ENCODE measurements at regions not wholly inside any gene's neighbourhood (a gene's known extent, or its start where the extent isn't known, plus 50 kb on each side); places are given as distances from the start of the nearest gene placed in this dataset.
"Not testable (repeated sequence)": the region's sequence is repeated elsewhere in the genome, so short reads cannot be mapped to it uniquely, and the experiment has no call there.

DNA sequence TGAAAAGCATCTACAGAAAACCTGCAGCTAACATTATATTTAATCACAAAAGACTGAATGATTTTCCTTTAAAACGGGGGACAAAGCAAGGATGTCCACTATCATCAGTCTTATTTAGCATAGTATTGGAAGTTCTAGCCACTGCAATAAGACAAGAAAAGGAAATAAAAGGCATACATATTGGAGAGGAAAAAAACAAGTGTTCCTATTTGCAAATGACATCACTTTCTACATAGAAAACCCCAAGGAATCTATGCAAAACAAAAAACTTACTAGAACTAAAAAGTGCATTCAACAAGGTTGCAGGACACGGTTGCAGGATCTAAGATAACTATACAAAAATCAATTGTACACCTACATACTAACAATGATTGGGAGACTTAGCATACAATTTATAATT, 101.6 kb upstream of the MEF2A start:
- DNase-seq, result no peak

DNA sequence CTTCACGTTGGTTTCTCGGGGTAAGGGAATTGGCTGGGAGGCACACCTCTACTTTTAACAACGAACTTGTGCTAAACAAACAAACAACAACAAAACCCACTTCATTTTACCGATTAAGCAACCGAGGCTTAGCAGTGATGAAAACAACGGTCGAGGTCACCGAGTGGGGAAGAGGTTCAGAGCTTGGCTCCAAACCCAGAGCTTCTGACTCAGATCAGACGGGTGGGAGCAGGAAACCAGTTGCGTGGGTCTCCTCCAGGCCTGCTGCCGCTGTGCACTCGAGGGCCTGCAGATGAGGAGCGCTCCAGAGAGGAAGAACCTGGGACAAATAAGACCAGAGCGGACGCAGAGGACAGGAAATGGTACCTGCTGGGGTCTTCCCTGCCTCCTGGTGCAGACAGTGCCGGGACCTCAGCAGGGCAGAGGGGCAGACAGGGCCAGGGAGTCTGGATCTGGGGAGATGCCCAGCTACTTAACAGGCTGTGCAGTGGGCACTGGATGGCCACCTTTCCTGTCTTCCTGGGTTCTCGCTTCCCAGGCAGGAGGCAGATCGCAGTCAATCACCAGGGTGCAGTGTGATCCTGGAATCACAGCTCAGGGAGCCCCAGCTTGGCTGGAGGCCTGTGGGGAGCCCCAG, 99.0 kb upstream of the MEF2A start:
- no peak for DNase-seq

DNA sequence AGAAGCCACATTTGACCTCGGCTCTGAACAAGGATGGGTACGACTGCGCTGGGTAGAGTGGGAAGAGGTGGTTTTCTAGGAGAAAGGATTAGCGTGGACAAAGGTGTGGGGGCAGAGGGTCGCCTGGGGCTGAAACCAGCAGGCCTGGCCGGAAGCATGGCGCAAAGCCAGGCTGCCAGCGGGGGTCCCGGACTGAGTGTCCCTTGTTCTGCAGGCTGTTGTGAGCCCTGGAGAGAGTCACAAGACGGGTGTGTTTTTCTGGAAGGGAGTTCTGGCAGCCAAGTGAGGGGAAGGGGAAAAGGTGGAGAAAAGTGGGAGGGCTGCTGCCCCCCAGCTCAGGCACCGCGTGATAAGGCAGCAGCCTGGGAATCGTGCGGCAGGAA, 98.5 kb upstream of the MEF2A start:
- DNase-seq, result no peak

DNA sequence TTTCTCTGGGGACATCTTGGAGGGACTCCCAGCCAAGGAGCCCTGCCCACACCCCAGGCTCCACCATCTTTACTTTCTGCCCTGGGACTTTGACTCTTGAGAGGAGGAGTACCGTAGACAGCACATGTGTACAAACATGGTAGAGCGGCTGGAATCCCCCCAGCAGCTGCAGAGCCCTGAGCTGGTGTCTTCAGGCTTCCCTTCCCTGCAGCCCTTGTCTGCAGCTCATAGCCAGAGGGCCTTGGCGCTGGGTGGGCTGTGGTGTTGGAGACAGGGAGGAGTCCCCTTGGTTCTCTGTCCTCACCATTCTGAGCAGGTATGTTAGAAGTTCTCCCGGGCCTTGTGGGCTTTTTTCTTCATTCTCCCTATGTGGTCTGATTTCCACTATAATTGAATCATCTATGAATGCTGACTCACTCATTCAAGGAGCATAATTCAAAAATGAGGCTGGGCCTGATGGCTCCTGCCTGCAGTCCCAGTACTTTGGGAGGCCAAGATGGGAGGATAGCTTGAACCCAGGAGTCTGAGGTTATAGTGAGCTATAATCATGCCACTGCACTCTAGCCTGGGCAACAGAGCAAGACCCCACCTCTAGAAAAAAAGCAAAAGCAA, 97.8 kb upstream of the MEF2A start:
- no peak for DNase-seq

DNA sequence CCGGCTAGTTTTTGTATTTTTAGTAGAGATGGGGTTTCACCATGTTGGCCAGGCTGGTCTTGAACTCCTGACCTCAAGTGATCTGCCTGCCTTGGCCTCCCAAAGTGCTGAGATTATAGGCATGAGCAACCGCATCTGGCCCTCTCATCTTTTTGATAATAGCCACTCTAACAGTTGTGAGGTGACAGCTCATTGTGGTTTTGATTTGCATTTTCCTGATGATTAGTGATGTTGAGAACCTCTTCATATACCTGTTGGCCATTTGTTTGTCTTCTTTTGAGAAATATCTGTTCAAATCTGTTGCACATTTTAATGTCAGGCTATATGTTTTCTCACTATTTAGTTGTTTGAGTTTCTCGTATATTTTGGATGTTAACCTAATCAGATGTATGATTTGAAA, 95.6 kb upstream of the MEF2A start:
- not testable (repeated sequence) for DNase-seq

DNA sequence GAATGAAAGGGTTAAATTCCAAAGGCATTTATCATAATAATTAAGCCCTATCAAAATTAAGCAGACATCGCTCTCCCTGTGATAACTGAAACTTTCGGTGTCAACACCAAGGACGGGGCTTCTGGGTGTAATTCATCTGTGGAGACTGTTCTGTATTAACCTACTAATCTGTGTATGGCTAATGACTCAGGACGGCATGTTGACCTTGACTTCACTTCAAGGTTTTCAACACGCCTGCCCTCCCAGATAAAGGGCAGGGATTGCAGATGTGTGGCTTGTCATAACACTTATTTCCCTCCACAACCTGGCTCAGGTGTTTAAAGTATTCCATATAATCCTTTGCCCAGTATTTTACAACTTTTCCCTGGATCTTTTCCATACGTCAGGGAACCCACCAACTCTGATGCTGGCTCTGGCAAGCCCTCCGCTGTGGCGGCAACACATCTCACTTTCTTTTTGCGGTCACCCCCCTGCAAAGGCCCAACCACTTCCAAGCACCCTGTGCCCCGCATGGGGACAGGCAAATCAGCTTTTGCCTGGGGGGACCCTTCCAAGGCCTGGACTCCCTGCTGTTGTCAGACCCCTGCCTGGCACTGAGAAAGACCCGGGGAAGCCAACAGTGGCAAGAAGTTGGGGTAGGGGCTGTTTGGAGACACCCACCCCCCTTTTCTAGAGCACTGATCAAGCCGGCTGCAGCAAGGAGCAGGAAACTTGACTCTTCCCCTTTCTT, 93.2 kb upstream of the MEF2A start:
- DNase-seq, result no peak

DNA sequence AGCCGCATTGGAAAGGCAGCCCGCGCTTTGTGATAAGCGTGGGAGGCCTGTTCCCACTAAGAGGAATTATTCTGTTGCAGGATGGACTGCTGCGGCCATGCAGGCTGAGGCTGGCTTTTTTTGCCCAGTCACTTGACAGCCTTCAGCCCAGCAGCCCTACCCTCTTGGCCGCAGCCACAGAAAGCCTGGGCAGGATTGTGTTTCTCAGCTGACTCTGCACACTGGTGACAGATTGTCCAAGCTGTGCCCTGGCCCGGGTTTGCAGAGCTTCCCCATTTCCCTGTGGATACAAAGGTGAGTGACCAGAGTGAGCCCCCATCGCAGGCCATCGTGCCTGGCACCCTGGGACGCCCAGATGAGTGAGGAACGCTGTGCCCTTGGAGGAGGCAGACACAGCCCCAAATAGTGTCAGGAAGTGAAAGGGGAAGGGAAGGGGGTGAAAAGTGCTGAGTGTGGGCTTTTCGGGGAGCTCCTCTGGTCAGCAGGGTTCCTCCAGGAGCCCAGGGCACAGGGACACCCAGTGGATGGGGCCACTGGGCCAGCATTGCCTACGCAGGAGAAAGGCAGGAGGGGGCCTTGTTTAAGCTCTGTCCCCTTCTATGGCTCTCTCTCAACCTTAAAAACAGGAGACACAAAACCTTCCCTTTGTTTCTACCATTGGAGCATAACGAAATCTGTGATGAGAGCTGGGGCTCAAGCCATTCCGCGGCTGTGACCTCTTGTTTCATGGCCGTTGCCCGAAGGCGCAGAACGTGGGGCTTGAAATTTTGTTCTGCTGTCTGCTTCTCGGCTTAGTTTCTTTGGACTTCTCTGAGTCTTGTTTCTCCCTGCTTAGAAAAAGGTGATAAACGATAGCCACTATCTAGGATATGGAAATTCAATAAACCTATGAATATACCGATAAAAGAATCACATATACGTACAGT, 91.5 kb upstream of the MEF2A start:
- no peak for DNase-seq

DNA sequence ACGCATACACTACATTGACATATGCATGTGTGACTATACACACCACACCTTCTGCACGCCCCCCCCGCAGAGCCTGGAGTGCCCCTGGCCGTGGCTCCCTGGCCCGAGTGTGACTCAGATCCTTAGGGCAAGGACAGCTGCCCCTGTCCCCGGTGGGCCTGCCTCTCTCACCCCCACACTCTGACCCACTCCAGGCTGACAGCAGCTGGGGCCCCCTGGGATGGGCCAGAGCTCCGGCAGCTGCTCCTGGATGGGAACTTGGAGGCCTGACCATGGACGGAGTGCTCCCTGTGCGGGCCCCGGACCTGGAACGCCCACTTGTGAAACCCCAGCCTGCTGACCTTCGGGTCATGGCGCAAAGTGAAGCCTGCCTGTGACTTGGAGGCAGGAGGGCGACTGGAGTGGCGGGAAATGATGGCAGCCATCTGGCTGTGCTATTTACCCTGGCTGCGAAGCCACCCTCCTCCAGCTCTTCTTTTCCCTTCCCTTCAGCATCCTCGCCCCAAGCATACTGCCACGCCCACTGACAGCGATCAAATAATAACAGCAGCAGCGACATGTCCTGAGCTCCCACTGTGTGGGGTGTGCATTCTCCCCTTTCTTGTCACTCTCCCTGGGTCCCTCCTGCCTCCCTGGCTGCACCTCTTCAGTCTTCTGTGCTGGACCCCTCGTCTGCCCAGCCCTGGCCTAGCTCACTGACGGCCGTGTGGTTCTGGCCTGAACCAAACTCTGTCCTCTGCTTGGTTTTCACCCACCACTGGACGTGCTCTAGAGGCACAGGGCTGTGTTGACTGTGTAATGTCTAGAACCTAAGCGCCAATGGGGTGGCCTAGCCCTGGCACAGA, 90.7 kb upstream of the MEF2A start:
- no peak for DNase-seq

DNA sequence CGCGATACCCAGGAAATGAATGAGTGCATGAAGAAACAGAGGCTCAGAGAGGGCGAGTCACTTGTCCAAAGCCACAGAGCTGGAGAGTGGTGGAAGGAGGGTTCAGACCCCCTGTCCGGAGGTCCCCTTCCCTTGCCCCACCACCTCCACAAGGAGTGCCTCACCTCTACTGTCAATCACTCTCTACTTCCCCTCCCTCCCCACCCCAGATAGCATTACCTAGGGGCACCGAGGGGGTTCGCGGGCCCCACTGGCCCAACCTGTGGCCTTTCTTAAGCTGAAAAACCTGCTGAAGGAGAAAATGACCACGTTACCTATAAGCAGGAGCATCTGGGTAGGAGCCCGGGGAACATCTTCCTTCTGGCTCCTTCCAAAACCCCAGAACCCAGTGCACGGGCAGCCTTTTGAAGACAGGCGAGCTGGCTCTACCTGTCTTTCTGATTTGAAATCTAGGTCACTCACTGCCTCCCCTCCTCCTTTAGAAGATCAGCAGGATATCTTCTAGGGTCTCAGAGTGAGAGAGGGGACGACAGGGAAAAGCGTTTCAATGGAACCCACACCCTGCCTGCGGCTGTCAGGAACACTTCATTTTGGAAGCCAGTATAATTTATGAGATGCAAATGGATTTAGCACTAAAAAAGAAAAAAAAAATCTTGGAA, 89.9 kb upstream of the MEF2A start:
- DNase-seq, result no peak

DNA sequence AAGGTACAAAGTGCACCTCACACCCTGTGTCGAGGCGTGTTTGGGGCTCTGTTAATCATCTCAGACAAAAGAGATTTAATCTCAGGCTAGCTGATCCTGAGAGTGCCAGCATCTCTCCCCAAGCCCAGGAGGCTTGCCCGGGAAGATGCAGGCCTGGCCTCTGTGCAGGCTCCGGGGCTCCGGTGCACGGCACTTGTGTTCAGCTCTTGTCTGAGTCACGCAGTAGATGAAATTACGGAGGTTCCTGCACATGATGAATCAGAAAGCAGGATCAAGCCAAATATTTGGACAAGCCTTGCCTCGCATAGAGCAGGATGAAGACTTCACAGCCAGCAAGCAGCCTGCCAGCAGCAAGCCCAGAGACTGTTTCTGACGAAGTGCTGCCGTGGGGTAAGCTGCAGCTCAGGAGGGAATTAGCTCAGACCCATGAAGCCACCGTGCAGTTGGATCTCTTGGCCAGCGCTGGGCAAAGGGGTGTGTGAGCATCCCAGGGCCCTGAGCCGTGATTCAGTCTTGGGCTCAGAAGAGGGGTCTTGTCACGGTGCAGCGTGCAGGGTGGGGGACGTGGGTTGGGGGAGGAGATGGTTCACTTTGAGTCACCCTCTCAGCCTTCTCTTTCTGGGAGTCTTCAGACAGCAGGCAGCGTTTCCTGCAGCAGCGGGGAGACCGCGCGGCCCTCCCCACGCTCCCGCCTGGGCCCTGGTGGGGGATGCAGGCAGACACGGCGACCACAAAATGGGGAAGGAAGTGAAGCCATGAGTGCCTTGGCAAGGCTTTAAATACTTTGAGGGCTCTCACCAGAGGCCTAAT, 89.2 kb upstream of the MEF2A start:
- DNase-seq, result peak; percentile 72 to 74

DNA sequence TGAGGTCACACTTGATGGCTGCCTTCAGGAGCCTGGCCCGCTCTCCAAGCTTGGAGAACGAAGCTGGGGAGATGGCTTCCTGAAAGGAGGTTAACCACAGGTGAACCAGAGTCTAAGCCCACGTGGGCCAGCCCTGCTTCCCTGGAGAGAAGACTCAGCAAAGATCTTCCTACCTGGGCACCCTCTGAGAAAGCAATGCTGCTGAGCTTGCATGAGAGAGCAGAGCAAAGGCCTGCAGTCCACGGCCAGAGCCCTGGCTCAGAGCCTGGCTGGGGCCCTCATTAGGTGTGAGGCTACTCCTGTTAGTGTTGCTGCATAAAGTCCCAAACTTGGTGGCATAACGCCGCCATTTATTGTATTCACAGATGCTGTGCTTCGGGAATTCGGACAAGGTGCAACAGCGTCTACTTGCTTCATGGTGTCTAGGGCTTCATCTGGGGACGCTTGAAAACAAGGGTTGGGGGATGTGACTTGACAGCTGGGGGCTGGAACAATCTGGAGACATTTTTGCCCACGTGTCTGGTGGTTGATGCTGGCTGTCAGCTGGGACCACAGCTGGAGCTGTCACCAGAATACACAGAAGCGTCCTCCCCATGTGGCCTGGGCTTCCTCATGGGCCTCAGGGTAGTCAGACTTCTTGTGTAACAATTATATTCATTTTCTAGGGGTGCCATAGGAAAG, 87.9 kb upstream of the MEF2A start:
- DNase-seq, result no peak

DNA sequence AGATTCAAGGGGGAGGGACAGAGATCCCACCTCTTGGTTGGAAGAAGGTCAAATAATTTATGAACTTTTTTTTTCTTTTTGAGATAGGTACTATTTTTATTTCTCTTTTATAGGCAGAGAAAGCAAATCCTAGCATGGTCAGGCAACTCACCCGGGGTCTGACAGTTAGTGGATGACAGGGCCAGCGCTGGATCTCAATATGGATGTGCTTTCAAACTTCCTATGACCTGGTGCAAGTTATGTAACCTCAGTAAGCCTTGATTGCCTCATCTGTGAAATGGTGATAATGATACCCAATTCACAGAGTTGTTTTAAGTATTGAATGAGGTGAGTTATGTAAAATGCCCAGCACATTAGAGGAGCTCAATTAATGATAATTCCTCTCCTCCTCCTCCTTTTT, 86.8 kb upstream of the MEF2A start:
- DNase-seq, result no peak

DNA sequence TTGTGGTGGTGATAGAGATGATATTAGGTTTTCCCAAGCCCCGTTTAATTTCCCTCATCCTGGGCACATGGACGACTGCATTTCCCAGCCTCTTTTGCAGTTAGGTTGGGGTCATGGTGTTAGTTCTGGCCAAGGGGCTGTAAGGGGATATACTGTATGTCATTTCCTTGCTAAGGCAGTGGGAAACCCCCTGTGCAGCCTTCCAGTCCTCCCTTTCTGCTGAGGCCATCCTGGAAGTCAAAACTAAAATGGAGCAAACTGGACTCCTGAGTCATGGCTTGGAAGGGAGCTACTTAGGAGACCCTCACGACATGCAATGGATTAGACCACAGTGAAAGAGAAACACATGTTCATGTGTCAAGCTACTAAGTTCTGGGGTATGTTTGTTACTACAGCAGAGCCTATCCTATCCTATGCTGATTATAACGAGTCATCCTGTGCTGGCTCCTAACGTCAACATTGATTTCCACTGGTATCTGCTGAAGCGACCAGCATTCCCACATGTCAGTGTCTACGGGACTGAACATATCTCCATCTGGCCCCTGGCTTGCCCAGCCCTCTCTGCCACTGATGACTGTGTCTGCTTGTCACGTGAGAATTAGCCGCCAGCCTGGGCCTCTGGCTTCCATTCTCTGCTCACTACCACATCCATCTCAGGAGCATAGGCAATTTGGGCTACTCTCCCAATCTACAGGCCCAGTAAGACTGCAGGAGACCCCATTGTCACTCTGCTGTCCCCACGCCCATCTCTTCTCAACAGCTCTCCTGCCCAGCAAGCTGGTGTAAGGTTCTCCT, 85.6 kb upstream of the MEF2A start:
- DNase-seq, result no peak

DNA sequence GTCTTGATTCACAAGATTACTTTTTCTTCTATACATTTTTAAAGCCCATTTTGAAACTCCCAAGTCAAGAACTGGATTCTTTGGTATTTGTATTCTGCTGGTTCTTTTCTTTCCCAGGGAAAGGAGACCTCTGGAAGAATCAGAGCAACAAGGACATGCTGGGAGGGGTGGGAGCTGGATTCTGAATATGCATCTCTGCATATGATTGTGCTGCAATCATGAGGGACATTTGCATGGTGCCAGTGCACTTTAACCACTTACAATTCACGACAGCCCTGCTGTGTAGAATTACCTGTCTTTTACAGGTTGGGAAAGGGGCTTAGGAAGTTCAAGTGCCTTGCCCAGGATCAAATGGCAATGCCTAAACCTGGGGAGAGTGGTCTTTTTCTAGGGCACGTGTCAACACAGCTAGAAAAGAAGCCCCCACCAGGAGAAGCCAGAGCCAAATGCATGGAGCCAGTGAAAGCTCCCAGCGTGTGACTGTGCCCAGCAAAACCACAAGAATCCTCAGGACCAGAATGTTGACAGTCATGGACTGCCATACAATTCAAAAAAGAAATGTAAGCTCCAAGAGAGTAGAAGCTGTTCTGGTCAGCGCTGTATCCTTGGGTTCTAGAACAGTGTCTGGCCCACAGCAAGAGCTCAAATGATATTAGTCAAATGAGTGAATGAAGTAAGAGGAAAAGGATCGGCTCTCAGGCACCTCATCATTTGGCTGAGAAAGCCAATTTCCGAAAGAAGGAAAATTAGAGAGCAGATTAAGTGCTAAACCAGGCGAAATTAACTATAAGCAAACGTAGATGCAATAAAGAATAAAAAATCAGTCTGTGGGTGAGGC, 84.5 kb upstream of the MEF2A start:
- no peak for DNase-seq

DNA sequence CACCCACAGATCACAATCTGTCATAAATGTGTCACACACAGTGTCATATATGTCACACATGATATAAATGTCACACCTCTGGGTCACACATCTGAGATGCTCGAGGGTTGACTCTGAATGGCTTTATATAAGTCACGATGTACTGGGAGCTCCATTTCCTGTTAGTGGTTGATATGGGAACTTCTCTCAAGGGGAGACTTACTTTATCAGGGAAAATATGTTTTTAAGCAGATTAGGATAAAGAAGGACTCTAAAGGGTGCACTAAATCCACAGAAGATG, 83.9 kb upstream of the MEF2A start:
- no peak for DNase-seq

DNA sequence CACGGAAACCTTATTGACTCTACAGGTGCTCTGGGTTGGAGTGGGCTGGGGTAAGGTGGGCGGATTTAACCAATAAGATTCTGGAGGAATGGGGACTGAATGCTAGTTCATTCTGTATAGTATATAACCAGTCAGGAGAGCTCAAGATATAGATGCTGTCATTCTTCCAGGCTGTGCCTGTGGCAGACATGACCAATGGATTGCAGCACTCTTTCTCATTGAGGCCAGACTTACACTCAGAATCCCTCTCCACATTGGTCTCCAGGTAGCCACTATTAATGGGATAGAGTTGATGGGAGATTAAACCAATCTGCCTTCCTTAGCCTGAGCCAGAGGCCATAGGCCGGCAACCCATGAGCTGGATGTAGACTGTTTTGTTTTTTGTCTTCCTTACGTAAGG, 82.8 kb upstream of the MEF2A start:
- no peak for DNase-seq

DNA sequence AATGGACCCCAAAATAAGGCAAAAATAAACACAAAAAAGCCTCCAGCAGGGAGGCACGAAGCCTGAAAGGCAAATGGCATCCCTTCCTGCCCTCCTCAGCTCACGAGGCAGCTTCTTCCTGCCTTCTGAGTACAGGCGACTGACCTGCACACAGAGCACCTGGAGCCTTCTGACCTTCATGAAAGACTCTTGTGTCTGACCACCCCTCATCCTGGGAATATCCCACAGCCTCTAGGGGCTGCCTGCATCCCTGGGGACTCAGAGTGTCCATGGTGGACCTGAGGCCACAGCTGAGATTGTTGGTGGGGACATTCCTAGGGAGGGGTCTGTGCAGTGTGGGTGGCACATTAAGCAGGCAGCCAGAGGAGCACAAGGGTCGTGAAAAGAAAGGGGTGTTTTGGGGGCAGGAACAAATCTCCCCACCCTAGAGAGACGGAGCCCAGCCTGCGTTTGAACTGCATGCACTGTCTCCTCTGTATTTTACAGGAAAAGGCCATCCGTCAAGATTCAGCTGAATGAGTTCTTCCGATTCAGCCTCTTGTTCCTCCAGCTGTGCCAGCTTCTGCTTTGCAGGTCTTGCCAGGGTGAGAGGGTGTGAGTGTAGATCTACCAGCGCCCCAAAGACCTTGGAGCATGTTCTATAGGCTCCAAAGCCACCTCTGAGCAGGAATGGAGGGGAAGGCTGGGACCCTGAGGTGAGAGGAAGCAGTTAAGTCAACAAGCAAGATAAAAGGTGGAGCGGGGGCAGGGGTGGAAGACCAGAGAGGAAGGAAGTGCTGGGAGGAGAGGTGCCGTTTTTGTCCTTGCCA, 80.4 kb upstream of the MEF2A start:
- no peak for DNase-seq

DNA sequence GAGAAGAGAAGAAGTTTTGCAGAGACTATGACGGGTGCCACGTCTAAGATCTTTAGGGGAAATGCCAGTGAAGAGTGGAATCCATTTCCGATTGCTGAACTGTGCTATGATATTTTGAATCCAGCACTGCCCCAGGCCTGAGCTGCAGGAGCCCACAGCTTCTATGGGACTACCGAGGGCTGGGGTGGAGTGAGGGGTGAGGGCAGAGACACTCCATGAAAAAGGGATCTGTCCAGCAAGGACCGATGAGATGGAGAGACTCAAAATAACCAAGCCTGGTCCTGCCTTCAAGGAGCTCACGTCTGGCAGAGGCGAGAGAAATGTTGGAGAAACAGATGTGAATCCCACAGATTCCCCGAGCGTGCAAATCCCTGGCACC, 79.8 kb upstream of the MEF2A start:
- no peak for DNase-seq
